HFFc6 (cell line): ENCODE measurements at regions not wholly inside any gene's neighbourhood (a gene's known extent, or its start where the extent isn't known, plus 50 kb on each side); places are given as distances from the start of the nearest gene placed in this dataset.

Experiments
- DNase-seq: peaks from one replicate; pipeline ENCODE4 v3.0.0-alpha.2; 2018
- H3K27ac Mint-ChIP-seq: 2 replicates; pipeline ENCODE4 v1.8.0; 2020; ENCODE audit warnings: mild to moderate bottlenecking, mixed read lengths
- H3K27me3 Mint-ChIP-seq: 2 replicates; pipeline ENCODE4 v1.8.0; 2021; ENCODE audit warnings: mild to moderate bottlenecking, moderate library complexity, mixed read lengths; ENCODE audit not compliant: insufficient read depth
- H3K36me3 Mint-ChIP-seq: 2 replicates; pipeline ENCODE4 v1.8.0; 2021; ENCODE audit warnings: low read depth, mixed read lengths
- H3K4me1 Mint-ChIP-seq: 2 replicates; pipeline ENCODE4 v1.8.0; 2020; ENCODE audit warnings: low read depth, mixed read lengths
- H3K4me3 Mint-ChIP-seq: 2 replicates; pipeline ENCODE4 v1.8.0; 2020; ENCODE audit warnings: mild to moderate bottlenecking, moderate library complexity, mixed read lengths
- H3K9me3 Mint-ChIP-seq: 2 replicates; pipeline ENCODE4 v1.8.0; 2020; ENCODE audit warnings: mild to moderate bottlenecking, mixed read lengths
- CTCF ChIP-seq: fragments of 200-600 bp; sonication (generic); IDR thresholded peaks from 2 replicates; pipeline ENCODE4 v1.5.0; 2021; ENCODE audit warnings: antibody characterized with exemption, mild to moderate bottlenecking

DNA sequence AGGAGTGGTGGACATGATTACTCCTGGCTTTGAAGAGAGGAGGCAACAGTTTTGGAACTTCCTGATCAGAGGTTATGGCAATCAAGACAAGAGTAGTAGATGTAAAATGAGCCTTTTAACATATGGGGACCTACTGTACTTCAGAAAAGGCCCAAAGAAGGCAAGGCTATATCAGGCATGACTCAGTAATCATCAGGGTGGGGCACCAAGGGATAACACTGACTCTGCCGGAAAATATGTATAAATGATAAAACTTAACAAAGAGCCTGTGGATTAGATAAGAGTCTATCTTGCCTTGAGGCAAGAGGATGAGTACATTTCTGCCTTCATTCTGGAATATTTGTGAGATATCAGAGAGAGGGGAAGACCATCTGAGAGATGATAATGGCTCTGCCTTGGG lies 1389.9 kb upstream of the MAP3K7 start:
- H3K27me3 Mint-ChIP-seq, result no peaks in the 10 kb centered on the region
- H3K4me3 Mint-ChIP-seq, result no peak overlapping the region
- TF ChIP-seq CTCF, result no peak
- H3K27ac Mint-ChIP-seq, result no peak overlapping the region
- peaks cover 55% of the 10 kb centered on the region for H3K9me3 Mint-ChIP-seq
- H3K36me3 Mint-ChIP-seq, result no peaks in the 10 kb centered on the region
- no peaks in the 10 kb centered on the region for H3K4me1 Mint-ChIP-seq
- DNase-seq, result no peak

GRCh38 chr6:91970700-91971099 lies 1383.8 kb upstream of the MAP3K7 start:
- no peaks in the 10 kb centered on the region for H3K4me1 Mint-ChIP-seq
- DNase-seq, result no peak
- no peak for TF ChIP-seq CTCF
- H3K27me3 Mint-ChIP-seq, result no peaks in the 10 kb centered on the region
- no peaks in the 10 kb centered on the region for H3K36me3 Mint-ChIP-seq
- H3K4me3 Mint-ChIP-seq, result no peak overlapping the region
- no peak overlapping the region for H3K27ac Mint-ChIP-seq
- H3K9me3 Mint-ChIP-seq, result peaks cover 46% of the 10 kb centered on the region

GRCh38 chr6:91965872-91966271 lies 1379.0 kb upstream of the MAP3K7 start:
- Mint-ChIP-seq H3K27me3 (no peaks in the 10 kb centered on the region), H3K27ac (no peak overlapping the region), H3K4me1 (no peaks in the 10 kb centered on the region), H3K4me3 (no peak overlapping the region), H3K9me3 (peaks cover 43% of the 10 kb centered on the region), H3K36me3 (peaks cover 7% of the 10 kb centered on the region)
- DNase-seq, result no peak
- no peak for TF ChIP-seq CTCF

- H3K9me3 Mint-ChIP-seq, result peaks cover 61% of the 10 kb centered on the region
- no peaks in the 10 kb centered on the region for H3K27me3 Mint-ChIP-seq
- TF ChIP-seq CTCF, result no peak
- no peak overlapping the region for H3K27ac Mint-ChIP-seq
- H3K4me1 Mint-ChIP-seq, result no peaks in the 10 kb centered on the region
- no peak overlapping the region for H3K4me3 Mint-ChIP-seq
- DNase-seq, result no peak
- peaks cover 7% of the 10 kb centered on the region for H3K36me3 Mint-ChIP-seq
These were observed 1374.8 kb upstream of the MAP3K7 start for GRCh38 chr6:91961671-91962070.

GRCh38 chr6:91961236-91961635 lies 1374.4 kb upstream of the MAP3K7 start:
- Mint-ChIP-seq H3K27me3 (no peaks in the 10 kb centered on the region), H3K9me3 (peaks cover 57% of the 10 kb centered on the region), H3K4me3 (no peak overlapping the region), H3K4me1 (no peaks in the 10 kb centered on the region), H3K36me3 (peaks cover 7% of the 10 kb centered on the region), H3K27ac (no peak overlapping the region)
- DNase-seq, result no peak
- no peak for TF ChIP-seq CTCF

- Mint-ChIP-seq H3K27me3 (no peaks in the 10 kb centered on the region), H3K4me1 (no peaks in the 10 kb centered on the region), H3K27ac (no peak overlapping the region), H3K4me3 (no peak overlapping the region), H3K9me3 (peaks cover 44% of the 10 kb centered on the region), H3K36me3 (peaks cover 5% of the 10 kb centered on the region; the same call in 1 of the 2 replicates)
- no peak for TF ChIP-seq CTCF
- no peak for DNase-seq
These were observed 1355.0 kb upstream of the MAP3K7 start for GRCh38 chr6:91941838-91942237.
